GM12875 (cell line): ENCODE measurements at regions not wholly inside any gene's neighbourhood (a gene's known extent, or its start where the extent isn't known, plus 50 kb on each side); places are given as distances from the start of the nearest gene placed in this dataset.

Experiments
- H3K4me3 ChIP-seq: one replicate; pipeline ENCODE4 v1.5.1; 2011; ENCODE audit warnings: low read depth, low read length, control low read depth
- CTCF ChIP-seq: IDR thresholded peaks from 2 replicates; pipeline ENCODE4 v1.5.1; 2011; ENCODE audit warnings: low read depth, mild to moderate bottlenecking, control low read depth, inconsistent platforms, low read length, moderate library complexity, borderline replicate concordance; ENCODE audit not compliant: insufficient read depth

- H3K4me3 ChIP-seq: no peak overlapping the region
- TF ChIP-seq CTCF: no peak
Observed at GRCh38 chr14:29489911-29490425, 437.7 kb downstream of the PRKD1 start.

DNA sequence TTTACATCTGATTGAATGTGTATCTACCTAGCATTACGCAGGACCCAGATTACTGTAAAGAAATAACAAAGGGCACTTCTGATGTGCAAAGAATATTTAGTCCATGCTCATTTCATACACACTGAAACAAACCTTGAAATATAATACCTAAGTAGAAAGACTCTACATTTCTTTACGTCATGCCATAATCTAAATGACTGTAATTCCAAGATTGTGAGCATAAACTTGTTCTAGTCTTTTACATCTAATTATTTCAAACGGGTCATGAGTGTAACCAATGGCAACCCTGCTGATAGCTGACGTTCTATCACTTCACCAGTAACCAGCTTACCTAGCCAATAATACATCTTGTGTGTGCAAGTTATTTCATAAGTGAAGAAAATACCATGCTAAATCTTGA is 433.8 kb downstream of the PRKD1 start:
- no peak for TF ChIP-seq CTCF
- no peak overlapping the region for H3K4me3 ChIP-seq

DNA sequence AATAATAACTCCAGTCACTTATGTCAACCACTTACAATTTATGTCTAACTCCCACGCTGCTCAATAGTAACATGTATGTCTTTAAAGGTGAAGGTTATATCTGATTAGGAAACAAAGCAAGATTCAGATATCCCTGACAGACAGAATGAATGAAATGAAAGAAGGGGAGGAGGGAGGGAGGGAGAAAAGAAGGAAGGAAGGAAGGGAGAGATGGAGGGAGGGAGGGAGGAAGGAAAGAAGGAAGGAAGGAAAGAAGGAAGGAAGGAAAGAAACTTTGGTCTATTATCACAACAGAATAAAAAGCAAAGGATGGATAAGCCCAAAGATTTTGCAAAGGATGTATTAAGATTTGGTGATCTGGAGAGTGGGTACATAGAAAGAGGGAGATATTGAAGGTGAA is 433.3 kb downstream of the PRKD1 start:
- no peak for TF ChIP-seq CTCF
- no peak overlapping the region for H3K4me3 ChIP-seq

GRCh38 chr14:29503903-29504302 is 423.7 kb downstream of the PRKD1 start:
- no peak overlapping the region for H3K4me3 ChIP-seq
- no peak for TF ChIP-seq CTCF

- no peak overlapping the region for H3K4me3 ChIP-seq
Observed at GRCh38 chr14:29518335-29518734, 409.3 kb downstream of the PRKD1 start.

GRCh38 chr14:29521526-29522137 is 406.0 kb downstream of the PRKD1 start:
- no peak overlapping the region for H3K4me3 ChIP-seq
- no peak for TF ChIP-seq CTCF

More at GRCh38 chr14:29518335-29518734, 409.3 kb downstream of the PRKD1 start:
- TF ChIP-seq CTCF: no peak
